HG03354 (cell line): ENCODE measurements at regions not wholly inside any gene's neighbourhood (a gene's known extent, or its start where the extent isn't known, plus 50 kb on each side); places are given as distances from the start of the nearest gene placed in this dataset.
"Not testable (repeated sequence)": the region's sequence is repeated elsewhere in the genome, so short reads cannot be mapped to it uniquely, and the experiment has no call there.

ENCODE experiments used
- ATAC-seq: cut with Tn5 transposase; IDR thresholded peaks from one replicate; pipeline ENCODE4 v1.9.1; 2021; ENCODE audit warnings: mild to moderate bottlenecking; ENCODE audit not compliant: unreplicated experiment, poor library complexity, severe bottlenecking

- no peak for ATAC-seq
These were observed 1186.3 kb upstream of the CELF4 start for GRCh38 chr18:38751898-38752297.

GRCh38 chr18:38751211-38751610 lies 1185.6 kb upstream of the CELF4 start:
- no peak for ATAC-seq

- no peak for ATAC-seq
These were observed 1185.2 kb upstream of the CELF4 start for GRCh38 chr18:38750751-38751150.

GRCh38 chr18:38747153-38747552 lies 1181.6 kb upstream of the CELF4 start:
- no peak for ATAC-seq

GRCh38 chr18:38720181-38720580 lies 1154.6 kb upstream of the CELF4 start:
- not testable (repeated sequence) for ATAC-seq

GRCh38 chr18:38718365-38718901 lies 1152.8 kb upstream of the CELF4 start:
- ATAC-seq: no peak

- ATAC-seq: no peak
These were observed 1143.5 kb upstream of the CELF4 start for GRCh38 chr18:38709122-38709521.

GRCh38 chr18:38706373-38706772 lies 1140.8 kb upstream of the CELF4 start:
- ATAC-seq: no peak

- ATAC-seq: no peak
These were observed 1132.5 kb upstream of the CELF4 start for GRCh38 chr18:38698088-38698487.

GRCh38 chr18:38695559-38696280 lies 1130.1 kb upstream of the CELF4 start:
- ATAC-seq: no peak

- no peak for ATAC-seq
These were observed 1127.5 kb upstream of the CELF4 start for GRCh38 chr18:38693104-38693503.

GRCh38 chr18:38690626-38691025 lies 1125.0 kb upstream of the CELF4 start:
- no peak for ATAC-seq

GRCh38 chr18:38688416-38688815 lies 1122.8 kb upstream of the CELF4 start:
- no peak for ATAC-seq

- no peak for ATAC-seq
These were observed 1104.9 kb upstream of the CELF4 start for GRCh38 chr18:38670486-38670885.

GRCh38 chr18:38664929-38665328 lies 1099.3 kb upstream of the CELF4 start:
- ATAC-seq: no peak

- ATAC-seq: no peak
These were observed 1098.1 kb upstream of the CELF4 start for GRCh38 chr18:38663682-38664081.

- ATAC-seq: no peak
These were observed 1097.7 kb upstream of the CELF4 start for GRCh38 chr18:38663270-38663669.

GRCh38 chr18:38654946-38655345 lies 1089.3 kb upstream of the CELF4 start:
- no peak for ATAC-seq

GRCh38 chr18:38651736-38652135 lies 1086.1 kb upstream of the CELF4 start:
- no peak for ATAC-seq

GRCh38 chr18:38648179-38648578 lies 1082.6 kb upstream of the CELF4 start:
- no peak for ATAC-seq

GRCh38 chr18:38646296-38646695 lies 1080.7 kb upstream of the CELF4 start:
- ATAC-seq: no peak
